ENCODE measurements at regions not wholly inside any gene's neighbourhood (a gene's known extent, or its start where the extent isn't known, plus 50 kb on each side); places are given as distances from the start of the nearest gene placed in this dataset.

DNA sequence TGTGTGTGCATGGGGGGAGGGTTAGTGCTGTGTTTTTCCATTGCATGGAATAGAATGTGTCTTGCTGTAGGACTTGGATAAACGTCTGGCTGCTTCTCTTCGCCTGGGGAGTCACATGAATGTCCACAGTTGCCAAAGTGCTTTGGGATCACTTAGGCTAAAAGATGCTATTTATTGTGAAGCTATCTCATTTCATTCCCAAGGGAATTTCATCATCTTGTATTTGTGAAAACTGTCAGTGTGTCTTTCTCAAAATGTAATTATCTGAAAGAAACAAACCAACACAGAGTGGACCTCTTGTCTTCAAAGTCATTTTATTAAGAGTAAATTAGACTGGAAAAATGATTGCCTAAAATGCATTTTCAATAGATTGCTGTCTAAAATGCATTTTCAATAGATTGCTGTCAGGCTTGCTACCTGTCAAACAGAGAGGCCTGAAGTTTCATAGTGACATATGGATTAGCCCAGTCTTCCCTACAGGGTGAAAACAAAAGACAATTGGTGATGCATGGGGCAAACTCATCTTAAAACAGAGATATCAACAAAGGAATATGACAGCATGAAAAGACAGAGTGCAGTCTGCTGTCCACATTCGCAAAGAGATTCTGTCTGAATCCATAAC, 117.1 kb upstream of the GOLIM4 start:
- no peak for DNase-seq

GRCh38 chr3:168205451-168205850, 109.7 kb upstream of the GOLIM4 start:
- no peak for DNase-seq

DNA sequence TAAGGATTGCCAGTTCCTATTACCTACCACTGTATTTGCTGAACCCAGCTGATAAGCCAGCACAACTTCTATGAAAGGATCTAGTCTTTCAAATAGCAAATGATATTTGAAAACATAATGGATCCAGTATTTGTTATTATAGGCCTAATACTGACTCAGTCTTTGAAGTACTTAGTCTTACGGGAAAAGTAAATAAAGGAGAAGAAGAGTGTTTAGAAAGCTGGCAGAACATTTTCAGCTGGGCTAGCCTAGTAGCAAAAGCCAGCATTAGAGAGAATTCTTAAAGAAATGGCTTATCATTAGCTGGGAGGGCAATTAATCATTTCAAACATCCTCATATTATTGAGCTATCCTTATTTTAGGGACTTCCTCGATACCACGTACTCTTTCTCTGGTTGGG, 101.4 kb upstream of the GOLIM4 start:
- no peak for DNase-seq

GRCh38 chr3:168191856-168192255, 96.1 kb upstream of the GOLIM4 start:
- DNase-seq = no peak

GRCh38 chr3:168187233-168187632, 91.5 kb upstream of the GOLIM4 start:
- no peak for DNase-seq

GRCh38 chr3:168186293-168186983, 90.7 kb upstream of the GOLIM4 start:
- DNase-seq = no peak

GRCh38 chr3:168183774-168184173, 88.0 kb upstream of the GOLIM4 start:
- no peak for DNase-seq

GRCh38 chr3:168168743-168169142, 73.0 kb upstream of the GOLIM4 start:
- DNase-seq = no peak

- peak; percentile 32 for DNase-seq
Measured at GRCh38 chr3:168165390-168166269, 69.9 kb upstream of the GOLIM4 start.

GRCh38 chr3:168162172-168162571, 66.4 kb upstream of the GOLIM4 start:
- DNase-seq = no peak

GRCh38 chr3:168161696-168162095, 66.0 kb upstream of the GOLIM4 start:
- no peak for DNase-seq

DNA sequence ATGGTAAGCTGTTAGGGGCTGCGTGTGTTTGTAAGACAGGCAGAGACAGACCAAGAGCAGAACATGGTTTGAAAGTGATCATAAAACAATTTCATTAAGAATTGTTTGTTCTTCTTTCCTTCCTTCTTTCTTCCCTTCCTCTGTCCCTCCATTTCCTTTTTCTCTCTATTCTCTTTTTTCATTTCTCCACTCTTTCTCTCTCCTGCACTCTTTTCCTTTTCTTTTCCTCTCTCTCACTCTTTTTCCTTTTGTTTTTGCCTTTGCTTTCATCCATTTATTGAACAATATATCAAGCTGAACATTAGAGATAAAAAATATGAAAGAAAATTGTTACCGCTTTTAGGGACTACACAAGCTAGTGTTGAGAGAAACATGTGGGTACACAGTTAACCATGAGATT, 62.2 kb upstream of the GOLIM4 start:
- DNase-seq = no peak

DNA sequence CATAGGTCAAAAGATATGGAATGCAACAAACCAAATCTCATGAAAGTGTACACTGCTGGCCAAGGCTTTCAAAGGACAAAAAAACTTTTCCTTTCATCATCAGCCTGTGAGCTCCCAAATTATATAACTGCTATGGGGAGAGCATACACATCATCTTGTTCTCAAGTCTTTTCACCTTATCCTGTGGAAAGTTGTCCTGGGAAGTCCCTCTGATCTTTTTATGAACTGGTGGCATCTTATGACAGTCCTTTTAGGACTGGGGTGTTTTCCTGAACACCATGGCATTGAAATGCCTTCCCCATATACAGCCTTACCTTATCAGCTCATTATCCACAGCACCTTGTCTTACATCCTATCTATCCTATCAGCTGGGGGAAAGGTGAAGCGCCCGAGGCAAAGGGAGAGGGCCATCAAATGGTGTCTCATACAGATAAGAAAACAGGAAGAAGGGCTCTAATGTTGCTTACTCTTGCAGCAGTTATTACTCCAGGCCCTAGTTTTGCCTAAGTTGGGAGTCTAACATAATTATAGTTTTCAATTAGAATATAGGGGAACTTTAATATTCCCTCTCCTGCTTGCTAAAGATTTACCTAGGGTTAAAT, 61.5 kb upstream of the GOLIM4 start:
- DNase-seq = no peak

DNA sequence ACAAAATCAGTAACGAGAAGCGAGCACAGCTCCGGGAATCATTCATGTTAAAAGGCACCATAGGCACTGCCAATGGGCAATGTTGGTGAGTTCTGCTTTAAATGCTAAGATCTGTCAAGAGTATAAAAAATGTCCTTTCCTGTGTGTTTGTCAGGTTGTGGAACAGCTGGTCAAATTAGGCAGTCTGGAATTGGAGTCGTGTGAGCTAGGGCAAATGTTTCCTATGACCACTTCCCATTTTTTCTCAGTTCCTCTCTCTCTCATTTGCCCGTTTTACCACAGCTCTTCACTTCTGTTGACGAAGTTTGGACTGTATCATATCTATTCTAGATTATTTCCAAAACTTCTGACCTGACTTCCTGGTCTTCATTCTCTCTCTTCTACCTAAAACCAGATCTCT, 60.8 kb upstream of the GOLIM4 start:
- no peak for DNase-seq

DNA sequence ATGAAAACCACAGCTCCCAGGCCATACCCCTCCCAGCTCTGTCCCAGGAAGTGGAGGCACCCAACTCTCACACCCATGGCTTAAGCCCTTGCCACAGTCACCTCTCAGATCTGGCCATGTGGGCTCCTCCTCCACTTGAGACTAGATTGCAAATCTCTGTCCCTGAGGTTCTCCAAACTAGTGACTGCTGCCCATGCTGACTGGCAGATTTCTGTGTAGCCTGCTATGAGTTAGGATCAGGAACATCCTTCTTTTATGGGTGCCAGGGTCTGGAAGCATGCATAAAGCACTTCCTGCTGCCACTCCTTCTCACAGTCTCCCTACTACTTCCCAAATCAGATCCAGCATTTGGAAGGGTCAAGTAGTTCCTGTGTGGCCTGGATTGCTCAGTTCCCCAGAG, 59.6 kb upstream of the GOLIM4 start:
- no peak for DNase-seq

DNA sequence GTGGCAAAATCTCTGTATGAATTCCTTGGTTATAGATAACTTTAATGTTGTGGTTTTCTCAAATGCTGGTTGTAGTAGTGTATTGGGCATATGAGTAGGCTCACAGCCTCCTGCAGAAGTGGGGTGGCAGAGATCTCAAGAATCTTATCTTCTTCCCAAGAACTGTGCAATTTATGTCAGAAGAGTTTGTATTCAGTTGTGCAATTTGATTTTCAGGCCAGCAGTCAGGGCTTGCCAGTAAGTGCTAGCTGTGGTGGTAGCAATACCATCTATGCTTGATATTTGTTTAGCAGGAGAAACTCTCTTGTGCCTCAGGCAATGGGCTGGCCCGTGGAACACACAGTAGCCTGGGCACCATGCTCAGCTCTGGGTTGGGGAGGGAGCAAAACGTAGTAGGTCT, 58.4 kb upstream of the GOLIM4 start:
- DNase-seq = no peak

DNA sequence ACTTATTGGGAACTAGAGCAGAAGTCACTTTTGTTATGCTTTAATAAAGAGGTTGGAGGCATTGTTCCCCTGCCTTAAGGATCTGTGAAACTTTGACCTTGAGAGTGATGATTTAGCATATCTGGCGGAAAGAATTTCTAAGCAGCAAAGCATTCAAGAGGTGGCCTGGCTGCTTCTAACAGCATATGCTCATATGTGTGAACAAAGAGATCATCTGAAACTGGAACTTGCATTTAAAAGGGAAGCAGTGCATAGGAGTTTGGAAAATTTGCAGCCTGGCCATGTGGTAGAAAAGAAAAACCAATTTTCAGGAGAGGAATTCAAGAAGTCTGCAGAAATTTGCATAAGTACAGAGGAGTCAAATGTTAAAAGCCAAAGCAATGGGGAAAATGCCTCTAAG, 56.4 kb upstream of the GOLIM4 start:
- DNase-seq = no peak

Data from CD4-positive, alpha-beta T cell treated with Interleukin-21 for 1 hour (primary cell).